GM21526 (cell line): ENCODE measurements at regions not wholly inside any gene's neighbourhood (a gene's known extent, or its start where the extent isn't known, plus 50 kb on each side); places are given as distances from the start of the nearest gene placed in this dataset.

Experiments
- ATAC-seq: cut with Tn5 transposase; IDR thresholded peaks from one replicate; pipeline ENCODE4 v1.9.1; 2021; ENCODE audit warnings: moderate library complexity; ENCODE audit not compliant: unreplicated experiment, low FRiP score

DNA sequence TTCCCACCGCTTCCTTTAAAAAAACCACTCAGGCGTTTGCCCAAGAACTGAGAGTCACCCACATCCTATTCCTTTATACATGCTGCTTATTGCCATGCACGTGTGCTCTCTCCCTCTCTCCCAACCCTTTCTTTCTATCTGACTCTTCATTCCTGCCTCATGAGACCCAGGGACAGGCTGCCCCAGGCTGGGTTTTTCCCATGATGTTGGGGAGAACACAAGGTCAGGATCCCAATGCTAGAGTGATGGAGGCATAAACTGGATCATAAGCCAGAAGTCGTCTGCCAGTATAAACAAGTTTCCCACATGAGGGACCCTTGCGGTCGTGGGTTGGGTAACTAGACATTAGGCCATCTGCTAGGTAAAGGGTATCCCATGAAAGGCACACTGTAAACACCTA lies 64.9 kb downstream of the CD2 start:
- no peak for ATAC-seq

GRCh38 chr1:116820369-116820768 lies 66.1 kb downstream of the CD2 start:
- ATAC-seq = no peak

DNA sequence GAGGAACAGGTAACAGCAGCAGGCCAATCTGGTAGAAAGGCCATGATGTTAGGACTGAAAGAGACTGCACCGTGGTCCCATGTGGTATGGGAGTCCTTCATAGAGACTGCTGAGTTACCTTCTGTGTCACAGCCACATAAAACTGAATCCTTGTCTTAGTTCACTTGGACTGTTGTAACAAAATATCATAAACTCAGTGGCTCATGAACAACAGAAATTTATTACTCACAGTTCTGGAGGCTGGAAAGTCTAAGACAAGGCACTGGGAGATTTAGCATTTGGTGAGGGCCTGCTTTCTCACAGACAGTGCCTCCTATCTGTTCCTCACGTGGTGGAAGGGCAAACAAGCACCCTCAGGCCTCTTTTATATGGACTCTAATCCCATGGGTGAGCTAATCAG lies 67.5 kb downstream of the CD2 start:
- ATAC-seq = no peak

GRCh38 chr1:116824631-116825206 lies 70.5 kb downstream of the CD2 start:
- no peak for ATAC-seq

GRCh38 chr1:116825207-116825719 lies 71.0 kb downstream of the CD2 start:
- no peak for ATAC-seq

DNA sequence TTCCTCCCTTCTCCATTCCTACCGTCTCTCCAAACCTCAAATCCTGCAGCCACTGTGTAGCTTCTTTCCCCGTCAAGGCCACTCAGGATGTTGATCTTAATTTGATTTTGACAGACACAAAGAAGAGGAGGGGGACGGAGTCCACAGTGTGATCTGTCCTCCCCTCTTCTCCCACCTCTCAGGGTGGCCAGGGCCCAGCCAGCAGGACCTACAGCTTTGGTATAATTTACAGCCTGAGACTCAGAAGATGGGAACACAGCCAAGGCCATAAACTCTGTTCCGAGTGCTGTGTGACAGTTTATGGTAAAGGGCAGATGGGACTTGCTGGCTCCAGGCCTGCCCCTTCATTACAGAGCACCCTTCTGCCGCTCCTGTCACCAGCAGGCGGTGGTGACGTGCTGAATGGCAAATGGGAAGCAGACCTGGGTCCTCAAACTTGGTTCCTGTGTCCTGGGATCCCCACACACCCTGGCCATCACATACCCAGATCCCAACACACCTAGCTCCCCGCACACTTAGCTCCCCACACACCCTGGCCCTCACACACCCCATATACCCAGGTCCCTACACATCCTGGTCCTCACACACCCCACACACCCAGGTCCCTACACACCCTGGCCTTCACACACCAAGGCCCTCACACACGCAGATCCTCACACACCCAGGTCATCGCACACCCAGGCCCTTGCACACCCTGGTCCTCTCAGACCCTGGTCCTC lies 71.6 kb downstream of the CD2 start:
- no peak for ATAC-seq

GRCh38 chr1:116826818-116827606 lies 72.8 kb downstream of the CD2 start:
- peak; percentile 68 for ATAC-seq

- ATAC-seq = no peak
Observed at GRCh38 chr1:116827607-116828105, 73.4 kb downstream of the CD2 start.

DNA sequence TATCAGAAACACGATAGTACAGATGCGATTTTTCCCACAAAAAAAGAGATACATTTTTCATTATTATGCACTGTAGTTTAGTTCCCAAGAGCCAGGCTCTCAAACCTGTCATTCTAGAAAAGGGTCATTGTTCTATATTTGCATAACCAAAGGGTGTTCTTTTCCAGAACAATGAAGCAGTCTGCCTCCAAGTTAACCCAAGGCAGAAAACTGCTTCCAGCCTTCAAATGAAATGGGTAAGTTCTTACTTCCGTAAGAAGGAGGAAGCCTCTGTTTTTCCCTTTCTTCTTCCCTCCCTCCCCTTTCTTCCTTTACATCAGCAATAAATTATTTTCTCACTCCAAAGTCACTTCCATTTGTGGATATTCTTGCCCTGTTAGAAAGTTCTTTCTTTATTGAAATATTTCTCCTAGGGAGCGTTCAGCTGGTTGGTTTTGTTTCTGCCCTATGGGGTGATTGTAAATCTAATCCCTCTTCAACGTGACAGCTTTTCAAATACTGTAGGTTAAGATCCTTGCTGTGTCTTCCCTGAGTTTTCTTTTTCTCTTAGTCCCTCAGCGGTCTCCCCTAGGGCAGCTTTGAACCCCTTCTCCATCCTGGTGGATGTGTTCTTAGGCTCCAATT lies 77.3 kb upstream of the PTGFRN start:
- no peak for ATAC-seq

DNA sequence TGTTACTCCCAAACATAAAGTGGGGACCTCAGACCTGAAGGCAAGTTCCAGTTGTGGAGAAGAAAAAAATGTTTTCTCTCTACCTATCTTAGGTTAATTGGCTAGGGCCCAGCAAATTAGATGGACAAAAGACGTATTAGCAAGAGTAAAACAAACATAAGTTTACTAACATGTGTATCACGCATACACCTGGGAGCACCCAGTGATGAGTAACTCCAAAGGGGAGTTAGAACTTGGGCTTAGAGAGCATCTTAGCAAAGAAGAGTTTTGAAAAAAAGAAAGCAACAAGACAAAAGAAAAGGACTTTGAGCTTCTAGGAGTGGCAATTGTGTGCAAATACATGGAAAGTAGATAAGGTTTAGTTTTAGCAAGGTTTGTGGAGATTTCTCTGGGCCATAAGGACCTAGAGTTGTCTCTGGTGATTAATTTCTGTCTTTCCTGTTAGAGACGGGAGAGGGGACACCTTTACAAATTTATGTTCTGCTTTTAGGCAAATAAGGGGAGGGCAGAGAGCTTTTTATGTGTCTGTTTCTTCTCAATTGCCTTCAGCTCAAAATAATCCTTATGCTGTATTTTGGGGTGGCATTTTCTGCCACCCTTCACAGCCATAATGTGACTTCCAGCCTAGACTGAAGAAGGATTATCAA lies 76.7 kb upstream of the PTGFRN start:
- ATAC-seq = no peak

- no peak for ATAC-seq
Observed at GRCh38 chr1:116833718-116834117, 76.0 kb upstream of the PTGFRN start.

DNA sequence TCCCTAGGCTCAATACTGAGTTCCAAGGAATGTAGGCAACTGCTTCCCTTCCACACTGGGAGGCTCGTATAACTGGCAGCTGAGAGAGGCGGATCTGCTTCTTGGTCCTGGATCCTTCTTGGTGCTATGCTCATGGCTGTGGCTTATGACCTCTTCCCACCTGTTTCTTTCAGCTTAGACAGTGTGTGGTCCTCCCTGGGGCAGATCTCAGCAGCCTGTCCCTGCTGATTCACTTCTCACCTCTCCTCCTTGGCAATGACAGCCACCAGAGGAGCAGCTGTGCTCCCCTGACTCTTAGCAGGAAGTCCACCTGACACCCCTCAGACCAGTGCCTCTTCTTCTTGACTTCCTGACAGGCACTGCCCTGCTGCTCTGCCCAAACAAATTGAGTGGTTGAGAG lies 75.1 kb upstream of the PTGFRN start:
- no peak for ATAC-seq

DNA sequence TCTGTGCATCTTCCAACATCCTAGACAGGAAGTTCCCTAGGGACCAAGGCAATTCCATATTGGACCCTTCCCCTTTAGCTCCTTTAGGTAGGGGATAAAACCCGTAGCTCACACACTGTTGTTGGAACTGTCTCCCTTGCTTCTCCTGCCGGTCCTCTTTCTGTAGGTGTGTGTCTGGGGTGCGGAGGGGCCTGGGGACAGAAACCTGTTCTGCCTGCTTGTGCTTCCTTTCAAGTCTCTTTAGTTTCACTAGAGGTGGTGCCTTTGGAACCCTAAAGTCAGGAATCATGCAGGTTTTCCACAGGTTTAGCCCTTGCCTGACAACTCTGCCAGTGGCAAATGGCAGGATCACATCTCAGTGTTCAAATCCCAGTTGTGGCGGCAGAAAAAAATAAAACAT lies 74.6 kb upstream of the PTGFRN start:
- ATAC-seq = no peak

- no peak for ATAC-seq
Observed at GRCh38 chr1:116836099-116836498, 73.6 kb upstream of the PTGFRN start.

GRCh38 chr1:116841569-116842344 lies 68.0 kb upstream of the PTGFRN start:
- no peak for ATAC-seq

DNA sequence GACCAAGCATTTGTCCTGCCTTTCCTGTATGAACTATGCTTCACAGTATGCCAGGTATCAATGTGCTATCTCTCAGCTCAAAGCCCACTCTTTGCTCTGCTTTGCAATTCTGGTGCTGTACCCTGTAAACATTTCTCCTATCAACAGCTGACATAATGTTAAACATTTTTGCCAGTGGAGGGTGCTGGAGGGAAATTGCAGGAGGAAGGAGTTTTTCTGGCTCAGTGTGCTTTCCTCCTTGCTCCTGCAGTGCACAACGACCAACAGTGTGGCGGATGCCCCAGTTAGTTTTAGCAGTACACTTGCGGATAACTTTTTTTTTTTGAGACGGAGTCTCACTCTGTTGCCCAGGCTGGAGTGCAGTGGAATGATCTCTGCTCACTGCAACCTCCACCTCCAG lies 67.1 kb upstream of the PTGFRN start:
- no peak for ATAC-seq

DNA sequence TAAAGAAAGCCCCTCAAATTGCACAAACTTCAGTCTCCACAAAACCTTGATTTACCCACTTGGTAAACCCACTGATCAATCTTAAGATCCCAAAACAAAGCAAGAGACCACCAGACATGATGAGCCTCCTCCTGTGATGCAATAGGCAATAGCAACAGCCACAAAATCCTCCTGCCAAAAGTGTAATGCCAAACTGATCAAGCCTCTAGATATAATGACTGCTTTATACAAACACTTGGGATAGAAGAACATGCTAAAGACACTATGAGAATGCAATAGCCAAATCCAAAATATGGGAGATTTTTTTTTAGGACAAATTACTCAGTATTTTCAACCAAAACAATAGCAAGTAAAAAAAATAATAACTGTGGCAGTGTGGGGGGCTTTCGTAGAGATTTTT lies 64.9 kb upstream of the PTGFRN start:
- ATAC-seq = no peak

DNA sequence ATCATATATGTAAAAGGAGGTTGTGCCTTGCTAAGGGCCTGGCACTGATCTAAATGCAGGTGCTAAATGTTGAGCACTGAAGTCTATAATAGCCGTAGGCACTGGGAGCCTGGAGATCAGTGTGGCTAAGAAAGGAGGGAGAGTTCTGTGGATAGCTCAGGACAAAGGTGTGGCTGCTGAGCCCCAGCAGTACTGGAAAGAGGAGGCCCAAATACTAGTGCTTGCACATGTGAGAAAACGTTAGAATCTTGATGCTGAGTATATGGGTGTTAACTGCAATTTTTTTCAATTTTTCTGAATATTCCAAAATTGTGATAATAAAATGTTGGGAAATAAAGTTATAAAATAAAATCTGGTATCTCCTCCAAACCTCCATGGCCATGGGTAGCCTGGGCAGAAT lies 62.5 kb upstream of the PTGFRN start:
- no peak for ATAC-seq

GRCh38 chr1:116847688-116848531 lies 61.8 kb upstream of the PTGFRN start:
- no peak for ATAC-seq
